MCF 10A (cell line): ENCODE measurements at regions not wholly inside any gene's neighbourhood (a gene's known extent, or its start where the extent isn't known, plus 50 kb on each side); places are given as distances from the start of the nearest gene placed in this dataset.

Experiments used
- BruUV-seq: library from RNA; stranded (reverse); fragments of 400-500 nt; replicated peaks from 2 replicates; lab custom pipeline; 2021; lab: Mats Ljungman, UMichigan
- CTCF ChIA-PET: fragments of 300-600 bp; sonication (Branson Sonifier 250); formaldehyde crosslinking; extraction: SDS; loops from one replicate; lab custom pipeline; 2021; ENCODE audit warnings: antibody characterized with exemption, inconsistent platforms; lab: Yijun Ruan, JAX
- POLR2A ChIA-PET: fragments of 300-600, 350-650 bp; sonication (Branson Sonifier 250); formaldehyde crosslinking; extraction: SDS; loops from one replicate; lab custom pipeline; 2020; ENCODE audit warnings: antibody characterized with exemption, inconsistent platforms; lab: Yijun Ruan, JAX
- DNase-seq: peaks from one replicate; pipeline ENCODE4 v3.0.0-alpha.2; 2018; ENCODE audit not compliant: unreplicated experiment
- H3K27ac Mint-ChIP-seq: one replicate; pipeline ENCODE4 v1.8.0; 2022; ENCODE audit warnings: mild to moderate bottlenecking, low read depth, mixed read lengths; ENCODE audit not compliant: unreplicated experiment
- H3K27me3 Mint-ChIP-seq: one replicate; pipeline ENCODE4 v1.8.0; 2022; ENCODE audit warnings: mixed read lengths; ENCODE audit not compliant: insufficient read depth, unreplicated experiment
- H3K36me3 Mint-ChIP-seq: one replicate; pipeline ENCODE4 v1.8.0; 2022; ENCODE audit warnings: mild to moderate bottlenecking, moderate library complexity, mixed read lengths; ENCODE audit not compliant: insufficient read depth, unreplicated experiment
- H3K4me1 Mint-ChIP-seq: one replicate; pipeline ENCODE4 v1.8.0; 2022; ENCODE audit warnings: mixed read lengths; ENCODE audit not compliant: insufficient read depth, unreplicated experiment
- H3K4me3 Mint-ChIP-seq: one replicate; pipeline ENCODE4 v1.8.0; 2022; ENCODE audit warnings: mild to moderate bottlenecking, moderate library complexity, mixed read lengths; ENCODE audit not compliant: unreplicated experiment
- H3K9me3 Mint-ChIP-seq: one replicate; pipeline ENCODE4 v1.8.0; 2022; ENCODE audit warnings: mixed read lengths; ENCODE audit not compliant: unreplicated experiment
- CTCF ChIP-seq: fragments of 200-600 bp; IDR thresholded peaks from one replicate; pipeline ENCODE4 v1.8.0; 2022; ENCODE audit warnings: antibody characterized with exemption, mild to moderate bottlenecking; ENCODE audit not compliant: unreplicated experiment
- intact Hi-C: fragments of 100-400 bp; cut with micrococcal nuclease; formaldehyde crosslinking; loops from 2 replicates; pipeline ENCODE4 v1.14.1; 2022

- ChIA-PET POLR2A (no interaction called here), CTCF (interaction anchor here (1.3 kb wide), 1 partner anchor 358 kb away, joined by 6 read pairs; no protein-coding TSS in a partner anchor)
- no peaks in the 10 kb centered on the region for H3K27me3 Mint-ChIP-seq
- intact Hi-C loops = no loop called here
- H3K27ac Mint-ChIP-seq = no peak overlapping the region
- BruUV-seq = no TSS peak
- no peak for TF ChIP-seq CTCF
- H3K9me3 Mint-ChIP-seq = peaks cover 6% of the 10 kb centered on the region
- H3K4me3 Mint-ChIP-seq = no peak overlapping the region
- peaks cover 6% of the 10 kb centered on the region for H3K4me1 Mint-ChIP-seq
- no peak for DNase-seq
- H3K36me3 Mint-ChIP-seq = no peaks in the 10 kb centered on the region
Measured at GRCh38 chr9:4400731-4401130, 89.5 kb upstream of the SLC1A1 start.

- ChIA-PET POLR2A (no interaction called here), CTCF (no interaction called here)
- no peak overlapping the region for H3K27ac Mint-ChIP-seq
- no TSS peak for BruUV-seq
- intact Hi-C loops = no loop called here
- H3K9me3 Mint-ChIP-seq = peaks cover 4% of the 10 kb centered on the region
- no peak overlapping the region for H3K4me3 Mint-ChIP-seq
- no peak for TF ChIP-seq CTCF
- DNase-seq = peak; percentile 17
- H3K36me3 Mint-ChIP-seq = no peaks in the 10 kb centered on the region
- peaks cover 6% of the 10 kb centered on the region for H3K4me1 Mint-ChIP-seq
- H3K27me3 Mint-ChIP-seq = no peaks in the 10 kb centered on the region
Measured at GRCh38 chr9:4397917-4398316, 92.4 kb upstream of the SLC1A1 start.

- H3K27ac Mint-ChIP-seq = no peak overlapping the region
- TF ChIP-seq CTCF = no peak
- no TSS peak for BruUV-seq
- H3K4me1 Mint-ChIP-seq = peaks cover 6% of the 10 kb centered on the region
- DNase-seq = no peak
- intact Hi-C loops = no loop called here
- H3K9me3 Mint-ChIP-seq = no peaks in the 10 kb centered on the region
- H3K4me3 Mint-ChIP-seq = no peak overlapping the region
- peaks cover 11% of the 10 kb centered on the region for H3K27me3 Mint-ChIP-seq
- no peaks in the 10 kb centered on the region for H3K36me3 Mint-ChIP-seq
- ChIA-PET CTCF (interaction anchor here (1.0 to 1.5 kb wide), 3 partner anchors 11 to 68 kb away, joined by 3 to 5 read pairs (median 4); no protein-coding TSS in a partner anchor), POLR2A (interaction anchor here (0.6 kb wide), 1 partner anchor 7 kb away, joined by 3 read pairs; no protein-coding TSS in a partner anchor)
Measured at GRCh38 chr9:4393806-4394523, 94.1 kb upstream of the GLIS3 start.

GRCh38 chr9:4389755-4390154, 89.9 kb upstream of the GLIS3 start:
- POLR2A ChIA-PET = no interaction called here
- intact Hi-C loops = loop anchor here (10.0 kb wide), 1 partner anchor 275 kb away; the partner anchor contains the start of genes PLPP6 and SPATA6L
- TF ChIP-seq CTCF = no peak
- Mint-ChIP-seq H3K27ac (no peak overlapping the region), H3K27me3 (peaks cover 11% of the 10 kb centered on the region), H3K36me3 (no peaks in the 10 kb centered on the region), H3K4me3 (no peak overlapping the region), H3K9me3 (no peaks in the 10 kb centered on the region), H3K4me1 (no peaks in the 10 kb centered on the region)
- BruUV-seq = no TSS peak
- CTCF ChIA-PET = interaction anchor here (0.7 to 1.2 kb wide), 2 partner anchors 14 to 261 kb away, joined by 3 to 5 read pairs; no protein-coding TSS in a partner anchor
- no peak for DNase-seq
